ENCODE measurements at regions not wholly inside any gene's neighbourhood (a gene's known extent, or its start where the extent isn't known, plus 50 kb on each side); places are given as distances from the start of the nearest gene placed in this dataset.
A peak's percentile ranks its signal among the peaks of the same experiment; 100 is the strongest.

DNA sequence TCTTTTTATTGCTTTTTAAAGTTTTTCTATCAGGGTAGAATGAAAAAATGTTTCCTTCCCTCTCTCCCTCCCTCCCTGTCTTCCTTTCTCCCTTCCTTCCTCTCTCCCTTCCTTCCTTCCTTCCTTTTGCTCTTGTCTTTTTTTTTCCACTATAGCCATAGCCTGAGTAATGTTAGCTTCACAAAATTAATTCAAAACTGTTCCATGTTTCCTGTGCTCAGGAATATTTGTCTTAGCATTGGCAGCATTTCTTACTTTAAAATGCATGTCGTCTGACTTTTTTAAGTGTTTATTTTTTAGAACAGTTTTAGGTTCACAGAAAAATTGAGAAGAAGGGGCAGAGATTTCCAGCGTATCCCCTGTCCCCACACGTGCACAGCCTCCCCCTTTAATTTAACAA, 730.8 kb upstream of the CITED2 start:
- H3K9me3 ChIP-seq (ENCODE audit: low read depth, low read length): no peaks in the 10 kb centered on the region
- H3K4me3 ChIP-seq (ENCODE audit: insufficient read depth, low read length): no peak overlapping the region
- H3K4me1 ChIP-seq (ENCODE audit: insufficient read depth, low read length): no peaks in the 10 kb centered on the region
- no peak overlapping the region for H3K4me2 ChIP-seq (ENCODE audit: insufficient read depth, low read length)
- no peaks in the 10 kb centered on the region for H3K27me3 ChIP-seq (ENCODE audit: insufficient read depth, low read length)
- no peaks in the 10 kb centered on the region for H3K36me3 ChIP-seq (ENCODE audit: insufficient read depth, low read length)
- H2AFZ ChIP-seq (ENCODE audit: low read length): peak overlapping the region; percentile 91
- H4K20me1 ChIP-seq (ENCODE audit: insufficient read depth, low read length): no peaks in the 10 kb centered on the region
- H3K79me2 ChIP-seq (ENCODE audit: insufficient read depth, low read length): no peaks in the 10 kb centered on the region
- no peak for DNase-seq (ENCODE audit: insufficient read length, low spot score, missing footprints)
- H3K27ac ChIP-seq (ENCODE audit: low read depth, low read length): no peak overlapping the region
- TF ChIP-seq, protein P1, sequence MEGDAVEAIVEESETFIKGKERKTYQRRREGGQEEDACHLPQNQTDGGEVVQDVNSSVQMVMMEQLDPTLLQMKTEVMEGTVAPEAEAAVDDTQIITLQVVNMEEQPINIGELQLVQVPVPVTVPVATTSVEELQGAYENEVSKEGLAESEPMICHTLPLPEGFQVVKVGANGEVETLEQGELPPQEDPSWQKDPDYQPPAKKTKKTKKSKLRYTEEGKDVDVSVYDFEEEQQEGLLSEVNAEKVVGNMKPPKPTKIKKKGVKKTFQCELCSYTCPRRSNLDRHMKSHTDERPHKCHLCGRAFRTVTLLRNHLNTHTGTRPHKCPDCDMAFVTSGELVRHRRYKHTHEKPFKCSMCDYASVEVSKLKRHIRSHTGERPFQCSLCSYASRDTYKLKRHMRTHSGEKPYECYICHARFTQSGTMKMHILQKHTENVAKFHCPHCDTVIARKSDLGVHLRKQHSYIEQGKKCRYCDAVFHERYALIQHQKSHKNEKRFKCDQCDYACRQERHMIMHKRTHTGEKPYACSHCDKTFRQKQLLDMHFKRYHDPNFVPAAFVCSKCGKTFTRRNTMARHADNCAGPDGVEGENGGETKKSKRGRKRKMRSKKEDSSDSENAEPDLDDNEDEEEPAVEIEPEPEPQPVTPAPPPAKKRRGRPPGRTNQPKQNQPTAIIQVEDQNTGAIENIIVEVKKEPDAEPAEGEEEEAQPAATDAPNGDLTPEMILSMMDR (IDR thresholded peaks at IDR 0.05; ENCODE audit: extremely low read depth, low read depth, low read length): no peak

- no peak overlapping the region for H3K4me3 ChIP-seq (ENCODE audit: insufficient read depth, low read length)
- H4K20me1 ChIP-seq (ENCODE audit: insufficient read depth, low read length): no peaks in the 10 kb centered on the region
- no peaks in the 10 kb centered on the region for H3K9me3 ChIP-seq (ENCODE audit: low read depth, low read length)
- TF ChIP-seq, protein P1 (IDR thresholded peaks at IDR 0.05; ENCODE audit: extremely low read depth, low read depth, low read length): no peak
- no peaks in the 10 kb centered on the region for H3K79me2 ChIP-seq (ENCODE audit: insufficient read depth, low read length)
- no peaks in the 10 kb centered on the region for H3K27me3 ChIP-seq (ENCODE audit: insufficient read depth, low read length)
- no peak for DNase-seq (ENCODE audit: insufficient read length, low spot score, missing footprints)
- H3K36me3 ChIP-seq (ENCODE audit: insufficient read depth, low read length): no peaks in the 10 kb centered on the region
- H3K27ac ChIP-seq (ENCODE audit: low read depth, low read length): no peak overlapping the region
- H2AFZ ChIP-seq (ENCODE audit: low read length): peak overlapping the region; percentile 18
- H3K4me2 ChIP-seq (ENCODE audit: insufficient read depth, low read length): no peak overlapping the region
- no peaks in the 10 kb centered on the region for H3K4me1 ChIP-seq (ENCODE audit: insufficient read depth, low read length)
Measured at GRCh38 chr6:140101818-140102217, 727.4 kb upstream of the CITED2 start.

DNA sequence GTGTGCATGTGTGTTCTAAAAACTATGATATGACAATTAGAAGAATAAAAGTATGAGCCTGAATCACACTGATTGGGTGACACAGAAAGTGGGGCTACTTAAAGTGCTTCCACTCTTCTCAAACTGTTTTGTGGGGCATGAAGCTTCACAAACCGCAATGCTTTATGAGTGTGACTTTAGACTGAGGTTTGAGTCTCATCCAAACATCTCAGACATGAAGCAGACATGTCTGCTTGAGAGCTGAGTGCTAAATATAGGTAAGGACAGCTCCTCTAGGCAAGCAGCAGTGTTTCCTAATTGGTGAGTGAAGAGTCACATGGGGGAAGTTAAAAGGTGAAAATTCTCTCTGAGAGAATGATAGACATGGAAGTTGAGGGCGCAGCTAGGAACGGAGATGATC, 726.9 kb upstream of the CITED2 start:
- no peaks in the 10 kb centered on the region for H3K27me3 ChIP-seq (ENCODE audit: insufficient read depth, low read length)
- H3K79me2 ChIP-seq (ENCODE audit: insufficient read depth, low read length): no peaks in the 10 kb centered on the region
- TF ChIP-seq, protein P1 (IDR thresholded peaks at IDR 0.05; ENCODE audit: extremely low read depth, low read depth, low read length): no peak
- H3K4me2 ChIP-seq (ENCODE audit: insufficient read depth, low read length): no peak overlapping the region
- H3K27ac ChIP-seq (ENCODE audit: low read depth, low read length): no peak overlapping the region
- no peaks in the 10 kb centered on the region for H3K36me3 ChIP-seq (ENCODE audit: insufficient read depth, low read length)
- peak overlapping the region; percentile 18 for H2AFZ ChIP-seq (ENCODE audit: low read length)
- H3K4me3 ChIP-seq (ENCODE audit: insufficient read depth, low read length): no peak overlapping the region
- DNase-seq (ENCODE audit: insufficient read length, low spot score, missing footprints): peak; percentile 13
- no peaks in the 10 kb centered on the region for H4K20me1 ChIP-seq (ENCODE audit: insufficient read depth, low read length)
- H3K4me1 ChIP-seq (ENCODE audit: insufficient read depth, low read length): no peaks in the 10 kb centered on the region
- no peaks in the 10 kb centered on the region for H3K9me3 ChIP-seq (ENCODE audit: low read depth, low read length)

DNA sequence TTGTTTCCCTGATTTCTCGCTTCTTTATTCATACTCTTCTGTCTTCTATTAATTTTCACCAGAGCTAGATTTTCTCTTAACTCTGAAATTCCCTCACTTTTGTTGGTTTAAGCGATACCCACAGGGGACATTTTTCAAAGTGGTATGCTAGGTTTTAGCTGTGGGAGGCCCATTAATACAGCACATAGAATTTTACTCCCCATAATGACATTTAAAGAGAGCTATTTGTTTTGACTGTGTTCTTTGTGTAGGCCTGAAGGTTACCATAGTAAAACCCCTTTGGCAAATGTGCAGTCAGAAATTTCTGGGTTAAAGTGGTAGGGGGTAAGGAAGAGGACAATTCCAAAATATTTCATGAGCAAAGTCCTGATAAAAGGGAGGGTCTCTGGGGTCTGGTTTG, 721.1 kb upstream of the CITED2 start:
- Histone ChIP-seq H3K27ac (ENCODE audit: low read depth, low read length) (no peak overlapping the region), H3K9me3 (ENCODE audit: low read depth, low read length) (no peaks in the 10 kb centered on the region), H3K4me3 (ENCODE audit: insufficient read depth, low read length) (no peak overlapping the region), H3K79me2 (ENCODE audit: insufficient read depth, low read length) (no peaks in the 10 kb centered on the region), H3K4me2 (ENCODE audit: insufficient read depth, low read length) (no peak overlapping the region), H3K4me1 (ENCODE audit: insufficient read depth, low read length) (no peaks in the 10 kb centered on the region), H4K20me1 (ENCODE audit: insufficient read depth, low read length) (no peaks in the 10 kb centered on the region), H3K27me3 (ENCODE audit: insufficient read depth, low read length) (no peaks in the 10 kb centered on the region), H3K36me3 (ENCODE audit: insufficient read depth, low read length) (no peaks in the 10 kb centered on the region), H2AFZ (ENCODE audit: low read length) (no peak overlapping the region)
- DNase-seq (ENCODE audit: insufficient read length, low spot score, missing footprints): no peak
- TF ChIP-seq, protein P1 (IDR thresholded peaks at IDR 0.05; ENCODE audit: extremely low read depth, low read depth, low read length): no peak
